ENCODE measurements at regions not wholly inside any gene's neighbourhood (a gene's known extent, or its start where the extent isn't known, plus 50 kb on each side); places are given as distances from the start of the nearest gene placed in this dataset.

GRCh38 chr3:168331756-168332155 lies 236.0 kb upstream of the GOLIM4 start:
- H3K36me3 ChIP-seq (ENCODE audit: insufficient read depth, low read length), result no peaks in the 10 kb centered on the region
- H3K4me2 ChIP-seq (ENCODE audit: low read length), result no peak overlapping the region
- Mint-ChIP-seq H3K27ac (ENCODE audit: unreplicated experiment) (no peak overlapping the region), H3K4me1 (ENCODE audit: low read depth, unreplicated experiment) (no peaks in the 10 kb centered on the region), H3K4me3 (ENCODE audit: unreplicated experiment) (no peak overlapping the region), H3K9me3 (ENCODE audit: unreplicated experiment) (no peaks in the 10 kb centered on the region), H3K36me3 (ENCODE audit: low read depth, unreplicated experiment) (no peaks in the 10 kb centered on the region), H3K27me3 (ENCODE audit: low read depth, unreplicated experiment) (no peaks in the 10 kb centered on the region)
- no peak for FAIRE-seq
- TF ChIP-seq CTCF (IDR thresholded peaks at IDR 0.05; ENCODE audit: insufficient read depth, low read depth, low read length), result no peak
- no peak for TF ChIP-seq EZH2 (IDR thresholded peaks at IDR 0.05; ENCODE audit: insufficient read depth, low read length)
- H3K4me3 ChIP-seq (ENCODE audit: insufficient read depth, low read depth, low read length), result no peak overlapping the region
- no peak overlapping the region for H2AFZ ChIP-seq (ENCODE audit: low read depth, low read length)
- no peaks in the 10 kb centered on the region for H3K27me3 ChIP-seq (ENCODE audit: insufficient read depth, low read length)
- H3K79me2 ChIP-seq (ENCODE audit: insufficient read depth, low read length), result no peaks in the 10 kb centered on the region
- no peak overlapping the region for H3K27ac ChIP-seq (ENCODE audit: low read depth, low read length)
- H4K20me1 ChIP-seq (ENCODE audit: insufficient read depth, low read length), result no peaks in the 10 kb centered on the region
- H3K9ac ChIP-seq (ENCODE audit: low read length), result no peak overlapping the region
- no peaks in the 10 kb centered on the region for H3K4me1 ChIP-seq (ENCODE audit: insufficient read depth, low read length)
- no peaks in the 10 kb centered on the region for H3K9me3 ChIP-seq (ENCODE audit: insufficient read depth, low read depth, low read length)
- DNase-seq (ENCODE audit: low read depth), result no peak

GRCh38 chr3:168330983-168331382 lies 235.3 kb upstream of the GOLIM4 start:
- DNase-seq (ENCODE audit: low read depth) (no peak), FAIRE-seq (no peak)
- Mint-ChIP-seq H3K4me3 (ENCODE audit: unreplicated experiment) (no peak overlapping the region), H3K4me1 (ENCODE audit: low read depth, unreplicated experiment) (no peaks in the 10 kb centered on the region), H3K36me3 (ENCODE audit: low read depth, unreplicated experiment) (no peaks in the 10 kb centered on the region), H3K9me3 (ENCODE audit: unreplicated experiment) (no peaks in the 10 kb centered on the region), H3K27me3 (ENCODE audit: low read depth, unreplicated experiment) (no peaks in the 10 kb centered on the region), H3K27ac (ENCODE audit: unreplicated experiment) (no peak overlapping the region)
- Histone ChIP-seq H4K20me1 (ENCODE audit: insufficient read depth, low read length) (no peaks in the 10 kb centered on the region), H3K79me2 (ENCODE audit: insufficient read depth, low read length) (no peaks in the 10 kb centered on the region), H3K4me3 (ENCODE audit: insufficient read depth, low read depth, low read length) (no peak overlapping the region), H3K9me3 (ENCODE audit: insufficient read depth, low read depth, low read length) (no peaks in the 10 kb centered on the region), H3K27ac (ENCODE audit: low read depth, low read length) (no peak overlapping the region), H3K4me1 (ENCODE audit: insufficient read depth, low read length) (no peaks in the 10 kb centered on the region), H3K27me3 (ENCODE audit: insufficient read depth, low read length) (no peaks in the 10 kb centered on the region), H2AFZ (ENCODE audit: low read depth, low read length) (no peak overlapping the region), H3K36me3 (ENCODE audit: insufficient read depth, low read length) (no peaks in the 10 kb centered on the region), H3K4me2 (ENCODE audit: low read length) (no peak overlapping the region), H3K9ac (ENCODE audit: low read length) (no peak overlapping the region)
- TF ChIP-seq CTCF (IDR thresholded peaks at IDR 0.05; ENCODE audit: insufficient read depth, low read depth, low read length) (no peak), EZH2 (IDR thresholded peaks at IDR 0.05; ENCODE audit: insufficient read depth, low read length) (no peak)

GRCh38 chr3:168327856-168328255 lies 232.1 kb upstream of the GOLIM4 start:
- Mint-ChIP-seq H3K9me3 (ENCODE audit: unreplicated experiment) (no peaks in the 10 kb centered on the region), H3K4me1 (ENCODE audit: low read depth, unreplicated experiment) (no peaks in the 10 kb centered on the region), H3K27ac (ENCODE audit: unreplicated experiment) (no peak overlapping the region), H3K36me3 (ENCODE audit: low read depth, unreplicated experiment) (no peaks in the 10 kb centered on the region), H3K4me3 (ENCODE audit: unreplicated experiment) (no peak overlapping the region), H3K27me3 (ENCODE audit: low read depth, unreplicated experiment) (no peaks in the 10 kb centered on the region)
- H3K9ac ChIP-seq (ENCODE audit: low read length), result no peak overlapping the region
- TF ChIP-seq EZH2 (IDR thresholded peaks at IDR 0.05; ENCODE audit: insufficient read depth, low read length) (no peak), CTCF (IDR thresholded peaks at IDR 0.05; ENCODE audit: insufficient read depth, low read depth, low read length) (no peak)
- H3K36me3 ChIP-seq (ENCODE audit: insufficient read depth, low read length), result no peaks in the 10 kb centered on the region
- no peak overlapping the region for H2AFZ ChIP-seq (ENCODE audit: low read depth, low read length)
- FAIRE-seq, result no peak
- H3K4me2 ChIP-seq (ENCODE audit: low read length), result no peak overlapping the region
- no peak overlapping the region for H3K27ac ChIP-seq (ENCODE audit: low read depth, low read length)
- no peaks in the 10 kb centered on the region for H3K27me3 ChIP-seq (ENCODE audit: insufficient read depth, low read length)
- H3K79me2 ChIP-seq (ENCODE audit: insufficient read depth, low read length), result no peaks in the 10 kb centered on the region
- no peaks in the 10 kb centered on the region for H4K20me1 ChIP-seq (ENCODE audit: insufficient read depth, low read length)
- H3K4me1 ChIP-seq (ENCODE audit: insufficient read depth, low read length), result no peaks in the 10 kb centered on the region
- H3K9me3 ChIP-seq (ENCODE audit: insufficient read depth, low read depth, low read length), result no peaks in the 10 kb centered on the region
- no peak for DNase-seq (ENCODE audit: low read depth)
- no peak overlapping the region for H3K4me3 ChIP-seq (ENCODE audit: insufficient read depth, low read depth, low read length)
